ENCODE measurements at regions not wholly inside any gene's neighbourhood (a gene's known extent, or its start where the extent isn't known, plus 50 kb on each side); places are given as distances from the start of the nearest gene placed in this dataset.

DNA sequence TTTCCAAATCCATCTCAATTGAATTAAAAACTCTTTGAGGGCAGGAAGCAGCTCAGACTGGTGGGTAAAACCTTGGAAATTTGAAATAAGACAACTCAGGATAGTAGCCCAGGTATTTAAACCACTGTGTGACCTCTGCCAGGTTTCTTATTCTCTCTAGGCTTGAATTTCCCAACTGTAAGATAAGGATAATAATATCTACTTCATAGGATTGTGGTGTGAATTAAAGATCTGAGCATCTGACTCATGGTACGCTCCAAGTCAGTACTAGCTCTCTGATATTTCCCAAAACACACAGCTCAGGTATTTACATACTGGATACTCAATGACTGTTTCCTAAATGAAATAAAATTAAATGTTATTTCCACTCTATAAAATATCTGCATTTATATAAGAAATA is 337.2 kb downstream of the LTN1 start:
- DNase-seq: no peak

DNA sequence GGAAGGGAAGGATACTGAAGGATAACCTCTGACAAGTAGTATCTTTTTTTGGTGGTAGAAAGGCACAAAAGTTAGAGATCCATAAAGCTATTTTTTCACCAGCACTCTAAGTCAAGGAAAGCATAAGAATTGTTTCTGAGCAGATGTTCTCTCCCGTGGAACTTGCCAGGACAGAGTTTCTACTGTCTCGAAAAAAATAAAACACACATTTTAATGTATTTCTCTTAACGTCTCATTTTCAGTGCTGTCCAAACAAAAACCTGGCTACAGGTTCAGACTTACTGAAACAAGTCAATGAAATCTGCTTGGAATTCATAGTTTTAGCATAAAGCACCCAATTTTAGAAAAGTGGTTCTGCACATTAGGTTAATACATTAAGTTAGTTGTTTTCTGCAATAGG is 338.3 kb downstream of the LTN1 start:
- no peak for DNase-seq

DNA sequence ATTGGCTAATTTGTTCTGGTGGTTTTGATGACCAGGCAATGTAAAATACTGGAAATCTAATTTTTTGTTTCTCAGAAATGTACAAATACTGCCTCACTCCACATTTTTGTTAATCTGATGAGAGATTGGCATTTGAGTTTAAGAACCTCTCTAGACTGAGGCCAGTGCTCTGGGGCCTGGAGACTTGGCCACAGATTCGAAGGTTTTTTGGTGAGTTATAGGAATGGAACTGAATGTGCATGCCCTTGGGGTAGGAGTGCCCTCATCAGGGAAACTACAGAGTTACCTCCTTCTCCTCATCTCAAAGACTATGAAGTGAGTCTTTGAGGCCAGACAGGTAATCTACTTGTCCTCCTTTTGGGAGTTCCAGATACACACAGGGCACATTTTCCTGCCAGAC is 347.9 kb downstream of the LTN1 start:
- no peak for DNase-seq

DNA sequence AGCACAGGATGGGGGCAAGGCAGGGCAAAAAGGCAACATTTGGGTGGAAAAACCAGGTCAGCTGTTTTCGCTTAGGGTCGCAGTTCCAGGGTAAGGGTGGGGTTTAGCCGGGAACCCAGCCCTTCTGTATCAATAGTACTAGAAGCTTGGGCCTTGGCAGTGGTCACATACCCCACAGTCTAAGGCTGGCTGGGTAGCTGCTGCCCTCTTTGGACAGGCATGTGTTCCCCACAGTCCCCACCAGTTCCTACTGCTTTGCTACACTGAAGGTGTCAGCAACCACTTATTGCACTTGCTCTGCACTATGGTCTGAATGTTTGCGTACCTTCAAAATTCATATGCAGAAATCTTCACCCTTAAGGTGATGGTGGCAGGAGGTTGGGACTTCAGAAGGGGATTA is 349.8 kb downstream of the LTN1 start:
- no peak for DNase-seq

DNA sequence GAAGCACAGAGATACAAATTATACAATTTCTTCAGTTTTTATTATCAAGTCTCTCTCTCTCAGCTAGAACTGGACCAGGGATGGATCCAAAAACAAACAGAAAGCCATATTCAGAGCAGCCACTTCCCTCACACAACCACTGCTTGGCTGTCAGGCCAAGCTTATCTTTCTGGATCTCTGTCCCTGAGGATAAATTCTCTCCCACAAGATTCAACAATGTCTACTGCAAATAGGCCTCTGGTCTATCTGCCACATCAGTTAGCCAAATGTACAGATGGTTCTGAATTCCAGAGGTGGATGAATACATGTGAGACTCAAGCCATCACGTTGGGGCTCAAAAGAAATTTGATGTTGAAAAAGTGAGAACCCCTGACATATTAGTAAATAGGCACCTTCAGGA is 350.9 kb downstream of the LTN1 start:
- DNase-seq: no peak

DNA sequence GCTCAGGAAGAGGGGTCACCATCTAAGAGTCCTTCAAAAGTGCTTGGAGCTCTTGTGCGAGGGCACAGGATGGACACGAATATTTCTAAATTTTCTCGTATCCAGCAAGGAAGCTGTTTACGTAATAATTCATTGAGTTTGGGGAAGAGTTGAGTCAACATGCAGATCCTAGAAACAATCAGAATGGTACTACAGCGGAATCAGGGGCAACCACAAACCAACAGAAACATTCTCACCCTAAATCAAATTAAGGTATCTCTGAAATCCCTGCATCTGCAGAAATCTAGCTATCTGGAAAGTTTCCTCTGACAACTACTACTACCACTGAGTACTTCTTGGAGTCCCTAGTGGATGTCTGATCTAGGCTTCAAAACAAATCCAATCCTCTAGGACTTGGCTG is 352.4 kb downstream of the LTN1 start:
- DNase-seq: no peak

DNA sequence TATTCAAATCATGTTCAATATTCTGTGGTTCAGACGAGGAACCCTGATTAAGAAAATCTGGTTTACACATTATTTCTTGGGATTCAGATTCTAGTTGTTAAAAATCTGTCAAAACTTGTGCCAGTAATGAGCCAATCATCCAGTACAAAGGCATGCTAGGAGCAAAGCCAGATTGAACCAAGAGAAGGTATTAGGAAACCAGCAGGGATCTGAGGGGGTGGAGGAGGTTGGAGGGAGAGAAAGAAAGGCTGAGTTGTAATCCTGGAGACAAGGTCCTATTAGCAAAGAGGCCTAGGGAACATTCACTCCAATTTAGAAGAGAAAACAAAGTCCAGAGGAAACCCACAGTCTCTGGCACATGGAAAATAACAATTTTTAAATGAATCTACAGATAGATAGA is 352.9 kb downstream of the LTN1 start:
- DNase-seq: no peak

DNA sequence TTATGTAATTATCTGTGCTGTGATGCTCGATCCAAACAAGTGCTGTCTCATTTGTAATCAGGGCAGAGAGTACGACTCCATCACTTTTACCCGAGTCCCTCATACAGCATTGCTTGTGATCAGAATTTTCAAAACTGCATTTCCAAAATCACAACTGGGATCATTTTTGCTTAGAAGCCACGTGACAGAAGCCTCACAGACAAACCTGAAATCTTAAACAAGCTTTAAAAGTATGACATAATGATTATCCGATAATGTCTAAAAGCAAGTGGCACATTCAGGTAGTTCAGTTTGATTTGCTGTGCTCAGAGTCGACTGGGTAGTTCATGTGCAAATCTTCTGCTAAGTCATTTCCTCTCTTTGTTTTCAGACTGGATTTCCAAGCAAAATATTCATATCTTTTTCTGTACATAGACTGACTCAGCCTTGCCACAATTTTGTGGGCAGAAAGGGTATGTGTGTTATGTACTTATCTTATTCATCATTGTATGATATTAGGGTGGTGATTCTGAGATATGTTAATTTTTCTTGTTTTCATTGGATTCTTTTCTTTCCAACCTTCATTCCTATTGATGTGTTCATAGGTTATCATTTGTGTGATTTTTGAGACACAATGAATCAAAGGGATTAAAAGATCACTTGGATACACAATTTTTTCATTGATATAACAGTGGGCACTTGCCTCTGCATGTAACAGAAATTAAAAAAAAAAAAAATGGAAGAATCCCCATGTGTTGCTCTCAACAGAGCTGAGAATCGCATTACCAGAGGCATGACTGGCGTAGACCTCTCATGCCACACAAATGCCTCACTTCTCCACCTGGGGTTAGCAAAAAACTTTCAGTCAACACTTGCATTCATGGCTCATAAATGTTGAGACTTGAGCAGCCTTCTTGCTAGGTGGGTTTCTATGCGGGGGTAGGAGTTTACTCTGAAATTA is 355.7 kb downstream of the LTN1 start:
- DNase-seq: no peak

DNA sequence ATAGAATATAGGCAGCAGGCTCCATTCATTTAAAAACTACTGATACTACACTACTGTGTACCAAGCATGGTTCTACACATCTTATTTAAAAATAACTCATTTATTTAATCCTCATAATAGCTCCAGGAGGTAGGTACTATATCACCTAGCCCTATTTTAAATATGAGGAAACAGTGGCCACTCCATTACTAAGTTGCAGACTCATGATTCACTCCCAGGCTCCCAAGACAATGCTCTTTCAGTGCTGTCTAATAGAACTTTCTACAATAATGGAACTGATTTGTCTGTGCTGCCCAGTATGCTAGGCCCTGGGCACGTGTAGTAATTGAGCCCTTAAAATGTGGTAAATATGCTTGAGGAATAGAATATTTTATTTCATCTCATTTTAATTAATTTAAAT is 357.1 kb downstream of the LTN1 start:
- no peak for DNase-seq

DNA sequence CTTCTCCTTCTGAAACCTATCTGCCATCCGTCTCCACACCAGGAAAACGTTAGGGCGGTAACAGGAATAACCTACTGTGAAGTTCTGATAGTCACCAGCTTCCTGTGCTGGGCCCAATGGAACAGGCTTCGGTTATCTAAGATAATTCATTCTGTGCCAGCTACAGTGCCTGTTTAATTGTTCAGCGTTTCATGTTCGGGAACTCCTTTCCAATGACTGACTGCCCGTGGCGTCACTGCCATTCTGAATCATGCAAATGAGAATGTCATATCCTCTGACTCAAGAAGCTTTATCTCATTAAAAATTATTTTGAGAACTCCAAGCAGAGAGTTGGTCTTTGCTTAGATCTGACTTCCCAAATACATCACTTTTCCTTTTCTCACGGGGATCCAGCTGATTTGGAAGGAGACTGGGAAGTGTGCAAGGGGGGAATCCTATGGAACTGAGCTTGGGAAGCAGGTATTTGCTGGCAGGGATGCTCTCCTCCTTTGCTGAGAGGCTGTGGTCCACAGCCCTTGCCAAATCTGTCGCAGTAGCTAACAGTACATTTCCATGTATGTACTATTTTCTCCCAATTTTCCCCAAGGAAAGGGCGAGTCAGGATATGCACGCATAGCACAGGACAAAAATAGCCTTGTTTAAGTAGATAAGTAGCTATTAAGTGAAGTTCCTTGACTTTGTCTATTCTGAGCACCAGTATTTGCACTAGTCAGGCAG is 358.7 kb downstream of the LTN1 start:
- DNase-seq: peak in 1 of 51 donors; percentile 10

DNA sequence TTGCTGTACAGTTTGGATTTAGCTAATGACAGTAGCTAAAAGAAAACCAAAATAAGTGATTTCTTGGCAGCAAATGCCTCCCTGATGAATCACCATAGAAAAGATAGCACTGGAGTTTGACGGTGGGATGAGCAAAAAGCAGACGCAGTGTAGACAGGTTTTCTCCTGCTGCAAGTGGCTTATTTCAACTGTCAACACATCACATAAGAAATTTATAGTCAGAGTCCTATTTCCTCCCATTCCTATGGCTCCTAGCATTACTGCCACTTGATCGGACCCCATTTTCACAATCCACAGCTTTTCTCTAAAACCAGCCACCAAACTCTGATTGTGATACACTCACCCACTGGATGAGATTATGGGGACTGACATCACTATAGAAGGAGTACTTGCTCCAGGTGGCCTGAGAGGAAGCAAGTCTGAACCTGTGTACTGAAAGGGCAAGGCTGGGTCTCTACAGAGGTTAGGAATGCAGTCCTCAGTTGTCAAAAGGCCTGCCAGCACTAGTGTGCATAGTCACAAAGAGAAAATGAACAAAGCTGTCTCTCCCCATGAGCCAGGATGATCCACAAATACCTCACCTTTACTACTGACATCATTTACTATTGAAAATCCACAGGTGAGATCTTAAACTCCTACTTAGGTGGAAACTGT is 359.8 kb downstream of the LTN1 start:
- DNase-seq: peak in 1 of 51 donors; percentile 8

DNA sequence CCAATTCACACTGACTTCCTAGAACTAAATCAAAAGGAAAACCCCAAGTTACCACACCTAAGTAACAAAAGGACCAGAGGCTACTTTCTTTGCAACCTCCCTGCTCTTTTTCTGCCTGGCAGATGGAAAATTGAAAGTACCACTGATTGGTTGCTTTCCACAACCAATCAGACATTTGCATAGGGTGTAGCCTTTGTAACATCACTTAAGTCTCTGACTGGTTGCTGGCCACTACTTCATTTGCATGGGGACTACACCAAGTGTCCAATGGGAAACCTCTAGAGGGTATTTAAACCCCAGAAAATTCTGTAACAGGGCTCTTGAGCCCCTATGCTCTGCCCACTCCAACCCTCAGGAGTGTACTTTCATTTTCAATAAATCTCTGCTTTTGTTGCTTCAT is 365.0 kb downstream of the LTN1 start:
- DNase-seq: no peak

DNA sequence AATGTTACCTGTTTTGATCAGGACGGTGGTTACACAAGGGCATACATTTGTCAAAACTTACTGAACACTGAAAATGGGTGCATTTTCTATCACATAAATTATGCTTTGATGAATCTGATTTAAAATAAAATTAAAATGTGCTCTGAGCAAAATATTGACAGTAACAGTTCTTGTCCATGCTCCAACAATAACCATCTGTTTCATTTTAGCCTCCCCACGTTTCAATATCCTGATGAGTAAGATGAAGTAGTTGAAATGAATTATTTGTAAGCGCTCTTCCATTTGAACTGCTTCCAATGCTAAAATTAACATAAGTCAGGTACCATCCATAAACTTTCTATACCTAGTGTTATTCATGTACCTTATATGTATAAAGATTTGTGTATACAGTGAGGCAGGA is 365.4 kb downstream of the LTN1 start:
- DNase-seq: no peak

DNA sequence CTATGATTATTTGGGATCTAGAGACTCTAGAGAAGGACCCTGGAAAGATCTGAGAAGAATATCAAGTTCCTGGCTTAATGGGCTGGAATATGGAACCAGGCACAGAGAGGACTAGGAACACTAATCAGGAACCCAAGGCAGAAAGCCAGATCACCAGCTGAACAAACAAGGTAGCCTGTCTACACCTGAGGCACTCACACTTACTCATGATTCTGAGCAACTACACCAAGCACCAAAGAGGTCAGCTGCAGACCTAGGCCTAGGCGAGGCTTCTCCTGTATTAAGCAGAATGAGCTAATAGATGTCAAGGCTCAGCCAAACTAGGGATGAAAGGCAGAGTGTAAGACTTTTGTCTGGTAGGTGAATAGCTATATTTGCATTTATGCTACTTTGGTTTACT is 368.1 kb downstream of the LTN1 start:
- no peak for DNase-seq

DNA sequence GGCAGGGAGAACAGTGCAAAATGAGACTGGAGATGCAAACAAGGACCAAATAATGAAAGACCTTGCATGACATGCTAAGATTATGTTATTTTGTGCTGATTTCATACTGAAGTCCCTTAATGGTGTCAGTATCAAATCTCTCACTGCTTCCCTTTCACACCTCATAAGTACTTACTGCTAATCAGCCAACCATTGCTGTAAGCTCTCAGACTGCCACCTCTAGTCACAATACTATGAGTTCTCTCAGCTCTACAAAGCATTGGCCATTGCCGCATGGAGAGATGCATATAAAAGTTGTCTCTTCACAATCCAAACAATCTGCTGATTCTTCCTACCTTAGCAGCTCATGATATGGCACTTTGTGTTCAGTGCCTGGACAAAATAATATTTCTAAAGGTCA is 375.4 kb downstream of the LTN1 start:
- no peak for DNase-seq

DNA sequence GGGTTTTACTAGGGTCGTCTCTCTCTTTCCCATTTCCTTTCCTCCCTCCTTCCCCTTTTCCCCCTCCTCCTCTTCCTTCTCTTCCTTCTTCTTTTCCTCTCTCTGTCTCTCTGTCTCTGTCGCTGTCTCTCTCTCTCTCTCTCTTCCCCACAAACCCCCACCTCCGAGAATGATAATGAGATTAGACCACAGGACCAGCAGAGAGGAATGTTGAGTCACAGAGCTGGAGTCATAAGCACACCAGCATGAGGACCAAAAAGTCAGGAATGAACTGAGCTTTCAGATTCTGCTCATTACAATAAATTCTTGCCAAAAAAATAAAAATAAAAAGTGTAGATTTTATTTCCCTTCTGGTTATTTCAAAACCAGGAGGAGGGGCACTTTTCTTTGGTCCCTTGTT is 377.4 kb downstream of the LTN1 start:
- no peak for DNase-seq

DNA sequence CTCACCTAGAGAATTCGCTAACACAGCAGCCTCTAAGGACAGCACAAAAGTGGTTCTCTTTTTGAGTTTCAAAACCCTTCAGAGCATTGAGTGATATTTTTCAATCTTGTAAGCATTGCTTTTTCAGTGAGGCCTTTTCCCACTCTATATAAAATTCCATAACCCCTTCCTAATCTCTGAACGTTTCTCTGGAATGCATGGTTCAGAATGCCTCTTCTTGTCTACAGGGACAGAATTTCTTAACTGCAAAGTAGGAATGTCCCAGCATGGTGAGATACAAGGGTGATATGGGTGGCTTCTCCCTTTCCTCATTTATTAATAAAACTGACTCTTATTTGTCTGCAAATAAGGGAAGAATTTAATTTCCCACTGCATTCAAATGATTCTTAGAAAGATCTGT is 377.9 kb downstream of the LTN1 start:
- DNase-seq: no peak

DNA sequence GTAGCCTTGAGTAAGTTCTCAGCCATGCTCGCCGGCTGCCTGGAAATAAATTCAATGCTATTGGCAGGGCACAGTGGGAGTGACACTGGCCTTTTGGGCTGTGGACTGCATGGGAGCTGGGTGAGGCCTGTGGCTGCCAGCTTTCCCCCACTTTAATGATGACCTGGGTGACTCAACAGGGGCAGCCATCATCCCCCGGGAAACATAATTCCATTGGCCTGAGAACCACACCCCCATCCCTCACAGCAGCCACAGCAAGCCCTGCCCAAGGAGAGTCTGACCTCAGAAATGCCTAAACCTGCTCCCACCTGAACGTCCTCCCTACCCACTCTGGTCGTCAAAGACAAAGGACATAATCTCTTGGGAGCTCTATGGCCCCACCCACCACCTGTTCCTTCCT is 384.0 kb downstream of the LTN1 start:
- no peak for DNase-seq

DNA sequence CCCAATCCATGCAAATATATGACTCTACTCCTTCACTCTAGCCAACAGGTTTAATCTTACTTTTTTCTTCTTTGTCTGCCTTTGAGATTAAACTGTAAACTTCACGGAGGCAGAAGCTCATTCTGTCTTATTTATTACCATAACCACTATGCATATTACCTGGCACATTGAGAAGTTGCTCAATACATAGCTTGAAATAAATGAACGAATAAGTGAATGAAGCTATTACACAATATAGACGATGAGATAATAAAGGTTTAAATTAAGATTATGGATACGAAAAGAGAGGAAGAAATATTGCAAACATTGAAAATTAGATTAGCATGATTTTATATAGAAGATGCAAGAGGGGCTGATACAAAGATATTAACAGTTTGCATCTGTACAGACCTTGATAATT is 385.1 kb downstream of the LTN1 start:
- no peak for DNase-seq

DNA sequence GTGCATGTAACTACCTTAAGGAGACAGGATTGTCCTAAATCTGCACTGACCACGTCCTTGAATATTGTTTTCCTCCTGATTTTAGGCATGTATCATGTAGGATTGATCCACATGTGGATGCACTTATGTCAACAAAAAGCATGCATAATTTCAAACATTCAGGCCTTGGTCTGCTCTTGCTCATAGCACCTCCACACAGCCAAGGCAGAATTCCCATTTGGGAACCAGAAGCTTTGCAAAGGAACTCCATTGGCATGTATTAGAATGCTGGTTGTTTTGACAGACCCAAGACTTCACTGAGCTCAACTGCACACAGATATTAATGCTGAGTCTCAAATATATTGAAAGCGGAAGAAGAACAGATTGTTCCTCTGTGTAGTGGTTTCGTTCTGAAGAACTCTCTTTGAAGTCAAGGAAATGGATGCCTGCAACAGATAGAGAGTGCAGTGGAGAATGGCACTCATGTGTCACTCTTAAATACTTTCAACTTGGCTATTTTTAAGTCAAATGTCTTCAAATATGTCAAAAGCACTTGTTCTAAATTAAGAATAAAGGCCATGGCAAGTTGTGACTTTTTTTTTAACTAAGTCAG is 387.6 kb downstream of the LTN1 start:
- peak in 1 of 51 donors; percentile 2 for DNase-seq

DNA sequence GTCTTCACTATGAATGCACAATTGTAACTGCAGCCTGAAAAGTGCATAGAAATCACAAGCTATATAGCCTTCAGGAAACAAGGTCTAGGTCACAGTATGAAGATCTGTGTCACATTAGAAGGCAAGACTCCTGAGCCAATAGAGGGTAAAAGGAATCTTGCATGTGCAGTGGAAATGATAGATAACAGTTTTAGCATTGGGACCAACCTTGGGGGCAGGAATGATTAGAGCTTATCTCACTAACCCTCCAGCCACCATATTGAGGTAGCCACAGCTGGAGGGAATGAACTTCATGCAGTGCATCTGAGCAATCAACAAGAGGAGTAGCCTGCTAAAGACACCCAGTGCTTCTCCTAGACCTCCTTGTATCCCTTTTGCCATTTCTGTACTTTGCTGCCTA is 390.1 kb downstream of the LTN1 start:
- DNase-seq: no peak

DNA sequence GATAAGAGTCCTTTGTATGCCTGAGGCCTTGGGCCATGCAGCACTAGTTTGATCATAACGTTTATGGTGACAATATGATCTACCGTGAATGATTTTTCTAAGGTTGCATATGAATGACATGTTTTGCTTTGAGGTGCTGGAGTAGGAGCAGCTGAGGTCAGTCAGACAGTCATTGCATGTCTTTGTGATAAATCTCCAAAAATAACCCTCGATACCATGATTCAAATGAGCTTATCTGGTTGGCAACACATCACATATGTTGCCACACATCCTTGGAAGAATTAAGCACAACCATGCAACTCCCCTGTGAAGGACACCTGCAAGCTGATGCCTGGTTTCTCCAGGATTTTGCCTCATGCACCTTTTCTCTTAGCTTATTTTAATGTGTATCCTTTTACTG is 394.5 kb downstream of the LTN1 start:
- no peak for DNase-seq
